DOHH2 (cell line): ENCODE measurements at regions not wholly inside any gene's neighbourhood (a gene's known extent, or its start where the extent isn't known, plus 50 kb on each side); places are given as distances from the start of the nearest gene placed in this dataset.

ENCODE experiments used
- CTCF ChIP-seq: fragments of 200-600 bp; sonication (generic); IDR thresholded peaks from one replicate; pipeline ENCODE4 v1.5.1; 2014; ENCODE audit warnings: antibody characterized with exemption, mild to moderate bottlenecking, low read depth, low read length; ENCODE audit not compliant: poor library complexity, severe bottlenecking
- EZH2phosphoT487 ChIP-seq: fragments of 200-600 bp; sonication (generic); IDR thresholded peaks from 2 replicates; pipeline ENCODE4 v1.6.1; 2017; ENCODE audit warnings: borderline replicate concordance, mild to moderate bottlenecking, antibody characterized with exemption, low read length, moderate library complexity, mixed read lengths

GRCh38 chr2:194802589-194802988 lies 854.4 kb upstream of the SLC39A10 start:
- TF ChIP-seq CTCF (no peak), EZH2phosphoT487 (no peak)
